Endothelial cell of umbilical vein (primary cell): ENCODE measurements at regions not wholly inside any gene's neighbourhood (a gene's known extent, or its start where the extent isn't known, plus 50 kb on each side); places are given as distances from the start of the nearest gene placed in this dataset.

ENCODE experiments used
- BruUV-seq: library from RNA; stranded (reverse); fragments of 400-500 nt; replicated peaks from 2 replicates; lab custom pipeline; 2021; lab: Mats Ljungman, UMichigan
- CTCF ChIA-PET: fragments of 300-600, 350-600 bp; sonication (Branson Sonifier 250); formaldehyde crosslinking; loops from one replicate; lab custom pipeline; 2021; ENCODE audit warnings: antibody characterized with exemption, inconsistent platforms; lab: Charles Lee
- POLR2A ChIA-PET: fragments of 300-600, 350-600 bp; sonication (Branson Sonifier 250); formaldehyde crosslinking; loops from one replicate; lab custom pipeline; 2021; ENCODE audit warnings: antibody characterized with exemption, inconsistent platforms; lab: Charles Lee
- DNase-seq: peaks from one replicate; pipeline ENCODE4 v3.0.0-alpha.2; 2011; ENCODE audit warnings: low read depth, low spot score
- FAIRE-seq: peaks from 2 replicates; lab custom pipeline; 2011; peaks lifted over from hg19 to GRCh38; lab: Jason Lieb, UNC
- H2AFZ ChIP-seq: 2 replicates; pipeline ENCODE4 v1.6.0; 2012; ENCODE audit warnings: low read depth, low read length, control low read depth, inconsistent platforms
- H3K27ac ChIP-seq: 2 replicates; pipeline ENCODE4 v1.5.1; 2011; ENCODE audit warnings: low read depth, mild to moderate bottlenecking, control low read depth, low read length, moderate library complexity; ENCODE audit not compliant: insufficient read depth
- H3K27me3 ChIP-seq, 2 experiments: 2 replicates each; pipeline versions ENCODE4 v1.6.0 to v1.6.1; 2011; ENCODE audit warnings: low read length in 2 of 2, mixed read lengths in 1 of 2; ENCODE audit not compliant: control insufficient read depth in 2 of 2, insufficient read depth in 2 of 2
- H3K36me3 ChIP-seq, 2 experiments: 2 replicates in 1 of 2; 3 replicates in 1 of 2; pipeline ENCODE4 v1.5.1; 2011; ENCODE audit warnings: low read length in 2 of 2, mild to moderate bottlenecking in 1 of 2, moderate library complexity in 1 of 2; ENCODE audit not compliant: control insufficient read depth in 2 of 2, insufficient read depth in 2 of 2; ENCODE audit errors: extremely low read depth in 1 of 2
- H3K4me1 ChIP-seq: 3 replicates; pipeline ENCODE4 v1.5.1; 2011; ENCODE audit warnings: mild to moderate bottlenecking, low read length; ENCODE audit not compliant: control insufficient read depth, insufficient read depth; ENCODE audit errors: extremely low read depth
- H3K4me2 ChIP-seq: 2 replicates; pipeline ENCODE4 v1.6.1; 2011; ENCODE audit warnings: low read length, control low read depth, mixed read lengths; ENCODE audit not compliant: insufficient read depth
- H3K4me3 ChIP-seq, 3 experiments: fragments of 200-600 bp in 1 of 3; sonication (generic), shearing (Covaris generic) in 1 of 3; replicated peaks in 1 of 3; 2 replicates each; pipeline ENCODE4 v1.5.1; 2011 to 2016; ENCODE audit warnings: control low read depth in 3 of 3, low read length in 3 of 3, mild to moderate bottlenecking in 2 of 3, inconsistent platforms in 1 of 3, low read depth in 1 of 3, moderate library complexity in 1 of 3; ENCODE audit not compliant: insufficient read depth in 1 of 3
- H3K79me2 ChIP-seq: 2 replicates; pipeline ENCODE4 v1.6.0; 2012; ENCODE audit warnings: low read length, inconsistent platforms; ENCODE audit not compliant: control insufficient read depth, insufficient read depth
- H3K9ac ChIP-seq: replicated peaks from 2 replicates; pipeline ENCODE3; 2011; ENCODE audit warnings: low read length, control low read depth; ENCODE audit not compliant: insufficient read depth; ENCODE audit errors: extremely low read depth
- H3K9me1 ChIP-seq: replicated peaks from 3 replicates; pipeline ENCODE4 v1.6.0; 2011; ENCODE audit warnings: mild to moderate bottlenecking, low read length; ENCODE audit not compliant: control insufficient read depth, insufficient read depth; ENCODE audit errors: extremely low read depth
- H3K9me3 ChIP-seq: replicated peaks from 2 replicates; pipeline ENCODE4 v1.5.1; 2012; ENCODE audit warnings: low read length, inconsistent platforms; ENCODE audit not compliant: control insufficient read depth, insufficient read depth
- H4K20me1 ChIP-seq: replicated peaks from 2 replicates; pipeline ENCODE3; 2011; ENCODE audit warnings: mild to moderate bottlenecking, low read length; ENCODE audit not compliant: control insufficient read depth, insufficient read depth; ENCODE audit errors: extremely low read depth
- CTCF ChIP-seq, 2 donors: IDR thresholded peaks; 1 replicate in 1 of 2; 2 replicates in 1 of 2; pipeline ENCODE4 v1.5.1; 2011; ENCODE audit warnings: low read length in 2 of 2, mild to moderate bottlenecking in 2 of 2, moderate library complexity in 2 of 2, control low read depth in 1 of 2, inconsistent platforms in 1 of 2, low read depth in 1 of 2; ENCODE audit not compliant: insufficient read depth in 1 of 2; ENCODE audit errors: extremely low read depth in 1 of 2
- EZH2 ChIP-seq: IDR thresholded peaks from 2 replicates; pipeline ENCODE4 v1.6.1; 2012; ENCODE audit warnings: borderline replicate concordance, low read depth, mild to moderate bottlenecking, moderate library complexity, low read length, inconsistent platforms; ENCODE audit not compliant: severe bottlenecking
- FOS ChIP-seq: IDR thresholded peaks from 2 replicates; pipeline ENCODE4 v1.6.1; 2011; ENCODE audit warnings: mild to moderate bottlenecking, low read length, moderate library complexity, borderline replicate concordance; ENCODE audit not compliant: insufficient read depth
- GATA2 ChIP-seq: IDR thresholded peaks from 2 replicates; pipeline ENCODE4 v1.7.0; 2011; ENCODE audit warnings: low read depth, mild to moderate bottlenecking, moderate library complexity, mixed read lengths, low read length; ENCODE audit not compliant: insufficient read length, insufficient read depth
- JUN ChIP-seq: IDR thresholded peaks from 2 replicates; pipeline ENCODE4 v1.6.1; 2011; ENCODE audit warnings: borderline replicate concordance, low read depth; ENCODE audit not compliant: insufficient read length, insufficient read depth
- MYC ChIP-seq: IDR thresholded peaks from one replicate; pipeline ENCODE4 v1.6.1; 2011; ENCODE audit warnings: mild to moderate bottlenecking, low read depth, low read length
- POLR2A ChIP-seq: IDR thresholded peaks from 2 replicates; pipeline ENCODE4 v1.6.1; 2012; ENCODE audit warnings: low read depth, mild to moderate bottlenecking, control low read depth, low read length
- POLR2AphosphoS5 ChIP-seq: IDR thresholded peaks from 2 replicates; pipeline ENCODE4 v1.6.1; 2012; ENCODE audit warnings: low read depth, mild to moderate bottlenecking, control low read depth, low read length, moderate library complexity; ENCODE audit not compliant: insufficient read depth
- dilution Hi-C: fragments of 300-500 bp; cut with MboI; formaldehyde crosslinking; loops from one replicate; pipeline ENCODE4 v1.15.0; 2019; ENCODE audit warnings: low sequenced_read_pairs; ENCODE audit not compliant: extremely low pct_ligation_motif_present
- intact Hi-C: fragments of 100-400 bp; cut with micrococcal nuclease; formaldehyde crosslinking; loops from one replicate; pipeline ENCODE4 v1.10.0; 2022
- TF ChIP-seq, protein P1 (sequence below): IDR thresholded peaks from 2 replicates; pipeline ENCODE4 v1.6.1; 2011; ENCODE audit not compliant: insufficient read depth, insufficient read length

DNA sequence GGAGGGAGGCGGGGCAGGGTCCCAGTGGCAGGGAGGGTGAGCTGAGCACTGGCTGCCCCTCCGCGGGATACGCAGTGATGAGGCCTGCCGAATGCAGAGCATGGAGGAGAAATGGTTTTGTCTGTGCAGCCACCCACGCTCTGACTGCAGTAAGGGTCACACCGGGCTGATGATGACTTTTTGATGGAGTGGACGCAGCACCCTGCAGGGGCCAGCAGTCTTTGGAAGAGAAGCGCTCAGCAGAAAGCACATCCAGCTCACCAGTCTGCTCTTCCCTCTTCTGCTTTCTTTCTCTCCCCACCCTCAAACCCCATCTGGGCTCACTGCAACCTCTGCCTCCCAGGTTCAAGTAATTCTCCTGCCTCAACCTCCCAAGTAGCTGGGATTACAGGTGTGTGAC, 61.9 kb upstream of the ATP1A1 start:
- H3K27ac ChIP-seq: no peak overlapping the region
- ChIA-PET POLR2A (no interaction called here), CTCF (no interaction called here)
- intact Hi-C loops (no loop called here), dilution Hi-C loops (no loop called here)
- H3K4me2 ChIP-seq: no peak overlapping the region
- H4K20me1 ChIP-seq: no peaks in the 10 kb centered on the region
- H3K4me3 ChIP-seq: no peak overlapping the region
- no peaks in the 10 kb centered on the region for H3K9me1 ChIP-seq
- H3K9me3 ChIP-seq: no peaks in the 10 kb centered on the region
- TF ChIP-seq POLR2A (no peak), GATA2 (no peak), CTCF (IDR thresholded peaks at IDR 0.05; ENCODE audit: extremely low read depth in 1 of 2, insufficient read depth in 1 of 2, low read depth in 1 of 2, low read length in 2 of 2) (no peak)
- FAIRE-seq (no peak), DNase-seq (no peak)
- no peaks in the 10 kb centered on the region for H3K4me1 ChIP-seq
- H3K27me3 ChIP-seq: no peaks in the 10 kb centered on the region
- H3K36me3 ChIP-seq: no peaks in the 10 kb centered on the region
- H2AFZ ChIP-seq: no peak overlapping the region
- H3K9ac ChIP-seq: no peak overlapping the region
- BruUV-seq: no TSS peak
- H3K79me2 ChIP-seq: no peaks in the 10 kb centered on the region

- Histone ChIP-seq H3K4me2 (no peak overlapping the region), H3K9me1 (no peaks in the 10 kb centered on the region), H3K9ac (no peak overlapping the region), H3K27ac (no peak overlapping the region), H4K20me1 (no peaks in the 10 kb centered on the region), H3K4me3 (no peak overlapping the region), H3K27me3 (no peaks in the 10 kb centered on the region), H3K79me2 (no peaks in the 10 kb centered on the region), H3K4me1 (no peaks in the 10 kb centered on the region), H3K36me3 (no peaks in the 10 kb centered on the region), H2AFZ (no peak overlapping the region), H3K9me3 (no peaks in the 10 kb centered on the region)
- TF ChIP-seq MYC (no peak), CTCF (IDR thresholded peaks at IDR 0.05; ENCODE audit: extremely low read depth in 1 of 2, insufficient read depth in 1 of 2, low read depth in 1 of 2, low read length in 2 of 2) (no peak), FOS (no peak), JUN (no peak), POLR2AphosphoS5 (no peak), POLR2A (no peak), GATA2 (no peak), EZH2 (no peak)
- TF ChIP-seq, protein P1, sequence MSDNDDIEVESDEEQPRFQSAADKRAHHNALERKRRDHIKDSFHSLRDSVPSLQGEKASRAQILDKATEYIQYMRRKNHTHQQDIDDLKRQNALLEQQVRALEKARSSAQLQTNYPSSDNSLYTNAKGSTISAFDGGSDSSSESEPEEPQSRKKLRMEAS: no peak
- FAIRE-seq (no peak), DNase-seq (no peak)
- intact Hi-C loops (no loop called here), dilution Hi-C loops (no loop called here)
- no TSS peak for BruUV-seq
- POLR2A ChIA-PET: no interaction called here
- CTCF ChIA-PET: no interaction called here
Observed at GRCh38 chr1:116311756-116312680, 61.0 kb upstream of the ATP1A1 start.
